ENCODE measurements at regions not wholly inside any gene's neighbourhood (a gene's known extent, or its start where the extent isn't known, plus 50 kb on each side); places are given as distances from the start of the nearest gene placed in this dataset.

GRCh38 chr17:70407506-70407905 is 238.2 kb downstream of the KCNJ2 start:
- Mint-ChIP-seq H3K27ac (no peak overlapping the region), H3K4me1 (ENCODE audit: low read depth) (no peaks in the 10 kb centered on the region), H3K27me3 (no peaks in the 10 kb centered on the region), H3K36me3 (ENCODE audit: low read depth) (no peaks in the 10 kb centered on the region), H3K9me3 (no peaks in the 10 kb centered on the region), H3K4me3 (no peak overlapping the region)
- ChIA-PET POLR2A (no interaction called here), CTCF (no interaction called here)
- no peak for ATAC-seq
- no peak for TF ChIP-seq CTCF (IDR thresholded peaks at IDR 0.05)
- intact Hi-C loops (cut with micrococcal nuclease), result no loop called here
- no peak for DNase-seq

- DNase-seq, result no peak
- TF ChIP-seq CTCF (IDR thresholded peaks at IDR 0.05), result no peak
- POLR2A ChIA-PET, result no interaction called here
Measured at GRCh38 chr17:70408768-70409167, 239.4 kb downstream of the KCNJ2 start.

GRCh38 chr17:70414300-70414699 is 245.0 kb downstream of the KCNJ2 start:
- no peak for TF ChIP-seq CTCF (IDR thresholded peaks at IDR 0.05)
- Mint-ChIP-seq H3K9me3 (no peaks in the 10 kb centered on the region), H3K4me3 (no peak overlapping the region), H3K27me3 (peaks cover 3% of the 10 kb centered on the region), H3K27ac (no peak overlapping the region), H3K4me1 (ENCODE audit: low read depth) (no peaks in the 10 kb centered on the region), H3K36me3 (ENCODE audit: low read depth) (no peaks in the 10 kb centered on the region)
- POLR2A ChIA-PET, result no interaction called here
- intact Hi-C loops (cut with micrococcal nuclease), result no loop called here
- CTCF ChIA-PET, result interaction anchor here (1.1 kb wide), 1 partner anchor 32 kb away, joined by 3 read pairs; no protein-coding TSS in a partner anchor
- DNase-seq (no peak), ATAC-seq (no peak)

More at GRCh38 chr17:70408768-70409167, 239.4 kb downstream of the KCNJ2 start:
- Mint-ChIP-seq H3K27ac (no peak overlapping the region), H3K4me3 (no peak overlapping the region), H3K27me3 (no peaks in the 10 kb centered on the region), H3K36me3 (ENCODE audit: low read depth) (no peaks in the 10 kb centered on the region), H3K4me1 (ENCODE audit: low read depth) (no peaks in the 10 kb centered on the region), H3K9me3 (no peaks in the 10 kb centered on the region)
- intact Hi-C loops (cut with micrococcal nuclease), result no loop called here
- CTCF ChIA-PET, result no interaction called here
- no peak for ATAC-seq

- no peak overlapping the region for H3K27ac Mint-ChIP-seq
- peaks cover 2% of the 10 kb centered on the region for H3K27me3 Mint-ChIP-seq
- no peak for TF ChIP-seq CTCF (IDR thresholded peaks at IDR 0.05)
- no peaks in the 10 kb centered on the region for H3K4me1 Mint-ChIP-seq (ENCODE audit: low read depth)
- H3K4me3 Mint-ChIP-seq, result no peak overlapping the region
- no peaks in the 10 kb centered on the region for H3K9me3 Mint-ChIP-seq
- ChIA-PET CTCF (no interaction called here), POLR2A (no interaction called here)
- H3K36me3 Mint-ChIP-seq (ENCODE audit: low read depth), result no peaks in the 10 kb centered on the region
- intact Hi-C loops (cut with micrococcal nuclease), result no loop called here
- ATAC-seq (no peak), DNase-seq (no peak)
Measured at GRCh38 chr17:70420861-70421445, 251.6 kb downstream of the KCNJ2 start.

GRCh38 chr17:70422862-70423261 is 253.5 kb downstream of the KCNJ2 start:
- intact Hi-C loops (cut with micrococcal nuclease), result no loop called here
- Mint-ChIP-seq H3K27ac (no peak overlapping the region), H3K9me3 (no peaks in the 10 kb centered on the region), H3K27me3 (peaks cover 2% of the 10 kb centered on the region), H3K36me3 (ENCODE audit: low read depth) (no peaks in the 10 kb centered on the region), H3K4me3 (no peak overlapping the region), H3K4me1 (ENCODE audit: low read depth) (no peaks in the 10 kb centered on the region)
- DNase-seq (no peak), ATAC-seq (no peak)
- POLR2A ChIA-PET, result no interaction called here
- no peak for TF ChIP-seq CTCF (IDR thresholded peaks at IDR 0.05)
- CTCF ChIA-PET, result no interaction called here

Measured in activated CD8-positive, alpha-beta T cell treated with anti-CD3 and anti-CD28 coated beads for 36 hours (primary cell).